PC-9 (cell line): ENCODE measurements at regions not wholly inside any gene's neighbourhood (a gene's known extent, or its start where the extent isn't known, plus 50 kb on each side); places are given as distances from the start of the nearest gene placed in this dataset.

Experiments
- CTCF ChIP-seq: fragments of 200-600 bp; sonication (generic); conservative IDR thresholded peaks from 2 replicates; pipeline ENCODE4 v1.6.1; 2017; ENCODE audit warnings: mixed run types, antibody characterized with exemption, mild to moderate bottlenecking, moderate library complexity
- EZH2 ChIP-seq: fragments of 200-600 bp; sonication (generic); IDR thresholded peaks from 2 replicates; pipeline ENCODE4 v1.8.0; 2017; ENCODE audit warnings: antibody characterized with exemption, low read depth

GRCh38 chr1:163535807-163536206, 214.1 kb downstream of the NUF2 start:
- TF ChIP-seq CTCF (peak; percentile 61), EZH2 (no peak)
